HL-60/S4 treated with phorbol 12-myristate 13-acetate at 8.2 ng/mL for 4 days and 3 days (cell line): ENCODE measurements at regions not wholly inside any gene's neighbourhood (a gene's known extent, or its start where the extent isn't known, plus 50 kb on each side); places are given as distances from the start of the nearest gene placed in this dataset.

ENCODE experiments used
- in situ Hi-C: fragments of 300-500 bp; cut with MboI; formaldehyde crosslinking; loops from 2 replicates; pipeline ENCODE4 v1.15.0; 2022; ENCODE audit warnings: low sequenced_read_pairs

DNA sequence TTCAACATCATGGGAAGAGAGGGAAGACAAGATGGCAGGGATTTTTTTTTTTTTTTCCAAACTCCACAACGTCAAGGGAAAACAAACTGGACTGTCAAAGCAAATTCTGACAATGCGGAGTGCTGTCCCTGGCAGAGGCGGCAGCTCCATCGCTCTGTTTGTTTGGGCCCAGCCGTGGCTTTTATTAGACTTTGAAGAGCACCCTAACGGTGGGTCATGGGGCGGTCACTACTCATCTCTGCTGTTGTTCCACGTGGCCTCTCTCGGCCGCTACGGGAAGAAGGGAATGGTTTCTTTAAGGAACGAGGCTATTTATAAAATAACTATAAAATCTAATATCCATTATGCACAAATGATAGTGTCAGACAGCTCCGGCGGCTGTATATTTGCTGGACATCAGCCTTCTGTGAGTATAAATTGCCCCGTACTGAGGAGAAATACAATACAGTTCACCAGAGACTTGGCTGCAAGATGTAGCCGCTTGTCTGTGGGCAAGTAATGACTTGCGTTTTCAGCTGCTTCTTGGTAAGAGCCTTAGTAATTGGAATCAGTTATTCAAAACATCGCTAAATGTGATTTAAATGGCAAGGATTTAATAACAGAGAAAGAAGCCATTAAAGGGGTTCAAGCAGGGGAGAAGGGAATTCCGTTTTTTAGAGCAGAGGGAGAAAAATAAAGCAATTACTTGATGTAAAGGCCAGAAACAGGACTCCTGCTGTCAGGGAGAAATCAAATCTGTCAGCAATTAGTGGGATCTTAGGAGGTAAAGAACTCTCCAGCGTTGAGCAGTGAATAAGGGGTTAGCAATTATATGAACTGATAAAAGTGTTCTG is 61.7 kb upstream of the RAB11FIP2 start:
- in situ Hi-C loops: no loop called here

- in situ Hi-C loops: no loop called here
Measured at GRCh38 chr10:118107541-118107940, 60.8 kb upstream of the RAB11FIP2 start.

DNA sequence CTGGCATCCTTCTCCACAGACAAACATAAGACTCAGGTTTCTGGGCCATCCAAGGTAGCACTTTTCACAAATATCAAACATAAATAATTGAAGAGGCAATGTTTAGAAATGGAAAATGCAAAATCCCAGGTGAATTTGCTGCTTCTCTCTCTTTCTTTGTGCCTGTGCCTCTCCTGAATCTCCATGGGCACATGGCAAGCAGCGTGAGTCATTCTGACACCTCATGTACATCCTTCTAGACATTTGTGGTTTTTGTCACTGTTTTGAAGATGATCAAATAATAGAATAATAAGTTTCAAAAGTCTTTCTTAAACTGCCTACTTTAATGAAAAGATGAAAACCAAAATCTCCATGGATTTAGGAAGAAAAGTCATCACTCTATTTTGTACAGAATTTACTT is 60.3 kb upstream of the RAB11FIP2 start:
- in situ Hi-C loops: no loop called here

DNA sequence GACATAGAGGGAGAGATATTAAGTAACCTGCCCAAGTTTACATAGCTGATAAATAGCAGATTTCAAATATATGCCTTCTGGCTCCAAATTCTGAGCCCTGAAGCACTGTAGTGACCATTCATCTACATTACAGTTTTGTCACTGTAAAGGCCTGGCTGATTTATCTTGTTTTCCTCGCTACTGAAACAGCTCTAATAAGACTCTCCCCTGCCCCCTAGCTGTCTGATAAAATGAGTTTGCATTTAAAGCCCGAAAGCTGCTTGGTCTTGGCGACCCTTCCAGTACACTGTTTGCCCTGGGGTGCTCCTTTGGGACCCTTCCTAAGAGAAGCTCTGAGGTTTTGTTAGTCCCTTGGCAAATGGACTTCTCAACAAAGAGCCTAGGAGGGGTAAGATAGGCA is 59.7 kb upstream of the RAB11FIP2 start:
- in situ Hi-C loops: no loop called here

GRCh38 chr10:118102121-118102520 is 55.4 kb upstream of the RAB11FIP2 start:
- in situ Hi-C loops: no loop called here

GRCh38 chr10:118101501-118101900 is 54.8 kb upstream of the RAB11FIP2 start:
- in situ Hi-C loops: no loop called here
